Smooth muscle cell (in vitro differentiated cells): ENCODE measurements at regions not wholly inside any gene's neighbourhood (a gene's known extent, or its start where the extent isn't known, plus 50 kb on each side); places are given as distances from the start of the nearest gene placed in this dataset.

Experiments used
- DNase-seq: peaks from one replicate; lab custom pipeline; 2025; ENCODE audit not compliant: unreplicated experiment; lab: John Stamatoyannopoulos, UW
- H2AFZ ChIP-seq: fragments of 200-600 bp; sonication (generic); 2 replicates; pipeline ENCODE4 v1.6.0; 2016; ENCODE audit warnings: antibody characterized with exemption, low read depth, mild to moderate bottlenecking
- H3F3A ChIP-seq: fragments of 200-600 bp; sonication (generic); 2 replicates; pipeline ENCODE4 v1.6.0; 2017; ENCODE audit warnings: antibody characterized with exemption, low read depth
- H3K27ac ChIP-seq: fragments of 200-600 bp; sonication (generic); 2 replicates; pipeline ENCODE4 v1.5.1; 2016; ENCODE audit warnings: low read depth, mild to moderate bottlenecking
- H3K27me3 ChIP-seq: fragments of 200-600 bp; sonication (generic); 2 replicates; pipeline ENCODE4 v1.6.1; 2016; ENCODE audit warnings: low read depth, mild to moderate bottlenecking
- H3K36me3 ChIP-seq: fragments of 200-600 bp; sonication (generic); 2 replicates; pipeline ENCODE4 v1.5.1; 2016; ENCODE audit warnings: low read depth
- H3K4me1 ChIP-seq: fragments of 200-600 bp; sonication (generic); 2 replicates; pipeline ENCODE4 v1.5.1; 2016; ENCODE audit warnings: low read depth
- H3K4me2 ChIP-seq: fragments of 200-600 bp; sonication (generic); 2 replicates; pipeline ENCODE4 v1.6.0; 2016; ENCODE audit warnings: mild to moderate bottlenecking
- H3K4me3 ChIP-seq: fragments of 200-600 bp; sonication (generic); 2 replicates; pipeline ENCODE4 v1.5.1; 2016; ENCODE audit warnings: mild to moderate bottlenecking
- H3K79me2 ChIP-seq: fragments of 200-600 bp; sonication (generic); 2 replicates; pipeline ENCODE4 v1.6.0; 2016; ENCODE audit warnings: low read depth, mild to moderate bottlenecking
- H3K9ac ChIP-seq: fragments of 200-600 bp; sonication (generic); 2 replicates; pipeline ENCODE4 v1.6.0; 2016; ENCODE audit warnings: low read depth
- H3K9me3 ChIP-seq: fragments of 200-600 bp; sonication (generic); replicated peaks from 2 replicates; pipeline ENCODE4 v1.5.1; 2016; ENCODE audit warnings: low read depth
- H4K20me1 ChIP-seq: fragments of 200-600 bp; sonication (generic); 2 replicates; pipeline ENCODE4 v1.6.0; 2016; ENCODE audit warnings: low read depth
- CTCF ChIP-seq: fragments of 200-600 bp; sonication (generic); IDR thresholded peaks from 2 replicates; pipeline ENCODE4 v1.5.1; 2017; ENCODE audit warnings: borderline replicate concordance, mild to moderate bottlenecking, antibody characterized with exemption; ENCODE audit not compliant: insufficient read depth, poor library complexity, severe bottlenecking
- WGBS: methylation state at CpG from one replicate; pipeline ENCODE4 v1.1.7; 2016; ENCODE audit warnings: low lambda C conversion rate; 5-methylcytosine and 5-hydroxymethylcytosine counted together

GRCh38 chr13:78431328-78431727, 172.0 kb downstream of the POU4F1 start:
- WGBS = 88% methylated on average over 1 of the region's 1 CpG
- Histone ChIP-seq H3K79me2 (no peaks in the 10 kb centered on the region), H3K9me3 (no peaks in the 10 kb centered on the region), H3K9ac (no peak overlapping the region), H3K27me3 (no peaks in the 10 kb centered on the region), H2AFZ (no peak overlapping the region), H3F3A (no peaks in the 10 kb centered on the region), H3K36me3 (no peaks in the 10 kb centered on the region), H3K27ac (no peak overlapping the region), H3K4me1 (peaks cover 11% of the 10 kb centered on the region), H3K4me2 (no peak overlapping the region), H4K20me1 (no peaks in the 10 kb centered on the region), H3K4me3 (no peak overlapping the region)
- DNase-seq = no peak
- TF ChIP-seq CTCF = no peak

- no peak overlapping the region for H3K4me2 ChIP-seq
- no peaks in the 10 kb centered on the region for H3K9me3 ChIP-seq
- no peak overlapping the region for H3K27ac ChIP-seq
- H3F3A ChIP-seq = no peaks in the 10 kb centered on the region
- WGBS = 81% methylated on average over 1 of the region's 1 CpG
- H2AFZ ChIP-seq = no peak overlapping the region
- no peak overlapping the region for H3K9ac ChIP-seq
- no peaks in the 10 kb centered on the region for H3K36me3 ChIP-seq
- DNase-seq = no peak
- peaks cover 11% of the 10 kb centered on the region for H3K4me1 ChIP-seq
- no peak overlapping the region for H3K4me3 ChIP-seq
- no peaks in the 10 kb centered on the region for H3K27me3 ChIP-seq
- no peaks in the 10 kb centered on the region for H4K20me1 ChIP-seq
- H3K79me2 ChIP-seq = no peaks in the 10 kb centered on the region
- TF ChIP-seq CTCF = no peak
Measured at GRCh38 chr13:78430811-78431210, 172.5 kb downstream of the POU4F1 start.

- 65% methylated on average over 13 of the region's 13 CpGs for WGBS
Measured at GRCh38 chr13:78430166-78430791, 173.1 kb downstream of the POU4F1 start.

More at GRCh38 chr13:78430166-78430791, 173.1 kb downstream of the POU4F1 start:
- DNase-seq = no peak
- Histone ChIP-seq H3K27ac (no peak overlapping the region), H3K9ac (no peak overlapping the region), H4K20me1 (no peaks in the 10 kb centered on the region), H2AFZ (no peak overlapping the region), H3F3A (no peaks in the 10 kb centered on the region), H3K27me3 (no peaks in the 10 kb centered on the region), H3K79me2 (no peaks in the 10 kb centered on the region), H3K4me2 (no peak overlapping the region), H3K4me1 (peaks cover 11% of the 10 kb centered on the region), H3K4me3 (no peak overlapping the region), H3K36me3 (no peaks in the 10 kb centered on the region), H3K9me3 (no peaks in the 10 kb centered on the region)
- no peak for TF ChIP-seq CTCF
